ENCODE measurements at regions not wholly inside any gene's neighbourhood (a gene's known extent, or its start where the extent isn't known, plus 50 kb on each side); places are given as distances from the start of the nearest gene placed in this dataset.

- Histone ChIP-seq H3K4me3 (ENCODE audit: low read depth in 2 of 2, low read length in 1 of 2) (no peak overlapping the region), H2AFZ (ENCODE audit: low read depth) (no peak overlapping the region), H3K9me2 (no peaks in the 10 kb centered on the region), H3K4me1 (ENCODE audit: control insufficient read depth in 1 of 2, insufficient read depth in 2 of 2, low read depth in 1 of 2, low read length in 1 of 2) (no peaks in the 10 kb centered on the region; a peak in 1 of 4 replicates), H3K79me2 (ENCODE audit: insufficient read depth) (no peaks in the 10 kb centered on the region), H3K36me3 (replicated peaks in 1 of 2; ENCODE audit: control insufficient read depth in 1 of 2, insufficient read depth in 2 of 2, low read length in 1 of 2) (no peaks in the 10 kb centered on the region), H3K27ac (ENCODE audit: low read depth in 2 of 2, low read length in 1 of 2) (no peak overlapping the region), H3K9ac (no peak overlapping the region), H4K20me1 (ENCODE audit: insufficient read depth) (no peaks in the 10 kb centered on the region), H3K9me3 (no peaks in the 10 kb centered on the region), H3K4me2 (no peak overlapping the region), H3F3A (replicated peaks; ENCODE audit: insufficient read depth) (no peaks in the 10 kb centered on the region), H3K27me3 (ENCODE audit: insufficient read depth) (no peaks in the 10 kb centered on the region)
- POLR2A ChIA-PET = no interaction called here
- DNase-seq = no peak
- TF ChIP-seq GATA2 (CRISPR knock-in tag; IDR thresholded peaks at IDR 0.05) (no peak), NFIC (IDR thresholded peaks at IDR 0.05; ENCODE audit: borderline replicate concordance) (no peak), CTCF (IDR thresholded peaks at IDR 0.05) (no peak), MAX (IDR thresholded peaks at IDR 0.05; ENCODE audit: low read depth) (no peak), USF1 (IDR thresholded peaks at IDR 0.05; ENCODE audit: borderline replicate concordance, low read depth) (no peak), ELF1 (IDR thresholded peaks at IDR 0.05) (no peak), EZH2phosphoT487 (IDR thresholded peaks at IDR 0.05; ENCODE audit: borderline replicate concordance, low read depth) (no peak), RAD21 (IDR thresholded peaks at IDR 0.05; ENCODE audit: low read length) (no peak), RCOR1 (IDR thresholded peaks at IDR 0.05; ENCODE audit: low read length) (no peak), POLR2AphosphoS5 (IDR thresholded peaks at IDR 0.05; ENCODE audit: low read depth, low read length) (no peak), CHD2 (IDR thresholded peaks at IDR 0.05; ENCODE audit: low read length, partially characterized antibody) (no peak), TEAD4 (IDR thresholded peaks at IDR 0.05; ENCODE audit: borderline replicate concordance, insufficient read depth) (no peak), RXRA (IDR thresholded peaks at IDR 0.05; ENCODE audit: borderline replicate concordance, low read depth) (no peak)
- 3% methylated on average over 1 of the region's 1 CpG for WGBS (ENCODE audit: low lambda C conversion rate)
- CTCF ChIA-PET = interaction anchor here (1.0 to 4.5 kb wide), 3 partner anchors 15 to 97 kb away, joined by 3 to 23 read pairs (median 4); no protein-coding TSS in a partner anchor
These were observed 91.4 kb downstream of the JRKL start for GRCh38 chr11:96481204-96481603.

GRCh38 chr11:96481771-96482170, 92.0 kb downstream of the JRKL start:
- no peak overlapping the region for H3K9ac ChIP-seq
- H3K4me1 ChIP-seq (ENCODE audit: control insufficient read depth in 1 of 2, insufficient read depth in 2 of 2, low read depth in 1 of 2, low read length in 1 of 2) = no peaks in the 10 kb centered on the region; a peak in 1 of 4 replicates
- DNase-seq = no peak
- WGBS (ENCODE audit: low lambda C conversion rate) = 0% methylated on average over 1 of the region's 1 CpG
- no peaks in the 10 kb centered on the region for H3K9me3 ChIP-seq
- H2AFZ ChIP-seq (ENCODE audit: low read depth) = no peak overlapping the region
- no peak for TF ChIP-seq FOSL2 (IDR thresholded peaks at IDR 0.05; ENCODE audit: borderline replicate concordance, low read depth)
- ChIA-PET CTCF (interaction anchor here (0.7 to 4.5 kb wide), 4 partner anchors 16 to 974 kb away, joined by 3 to 23 read pairs (median 4); no protein-coding TSS in a partner anchor), POLR2A (no interaction called here)
- no peaks in the 10 kb centered on the region for H3K27me3 ChIP-seq (ENCODE audit: insufficient read depth)
- H3K27ac ChIP-seq (ENCODE audit: low read depth in 2 of 2, low read length in 1 of 2) = no peak overlapping the region
- H3F3A ChIP-seq (replicated peaks; ENCODE audit: insufficient read depth) = no peaks in the 10 kb centered on the region
- H3K36me3 ChIP-seq (replicated peaks in 1 of 2; ENCODE audit: control insufficient read depth in 1 of 2, insufficient read depth in 2 of 2, low read length in 1 of 2) = no peaks in the 10 kb centered on the region
- no peaks in the 10 kb centered on the region for H3K79me2 ChIP-seq (ENCODE audit: insufficient read depth)
- no peaks in the 10 kb centered on the region for H3K9me2 ChIP-seq
- H4K20me1 ChIP-seq (ENCODE audit: insufficient read depth) = no peaks in the 10 kb centered on the region
- H3K4me2 ChIP-seq = no peak overlapping the region
- H3K4me3 ChIP-seq (ENCODE audit: low read depth in 2 of 2, low read length in 1 of 2) = no peak overlapping the region

All from SK-N-SH (cell line).